ENCODE measurements at regions not wholly inside any gene's neighbourhood (a gene's known extent, or its start where the extent isn't known, plus 50 kb on each side); places are given as distances from the start of the nearest gene placed in this dataset.
"Not testable (repeated sequence)": the region's sequence is repeated elsewhere in the genome, so short reads cannot be mapped to it uniquely, and the experiment has no call there.

- DNase-seq: no peak
Measured at GRCh38 chr1:65581119-65581518, 160.7 kb downstream of the LEPR start.

- no peak for DNase-seq
Measured at GRCh38 chr1:65584399-65584798, 163.9 kb downstream of the LEPR start.

GRCh38 chr1:65590279-65590678, 169.8 kb downstream of the LEPR start:
- no peak for DNase-seq

GRCh38 chr1:65593516-65593915, 173.0 kb downstream of the LEPR start:
- DNase-seq: no peak

- DNase-seq: no peak
Measured at GRCh38 chr1:65595724-65596123, 175.3 kb downstream of the LEPR start.

GRCh38 chr1:65596768-65597167, 176.3 kb downstream of the LEPR start:
- no peak for DNase-seq

GRCh38 chr1:65605621-65606020, 185.2 kb downstream of the LEPR start:
- no peak for DNase-seq

GRCh38 chr1:65606426-65606825, 186.0 kb downstream of the LEPR start:
- no peak for DNase-seq

- no peak for DNase-seq
Measured at GRCh38 chr1:65613884-65614283, 178.8 kb upstream of the PDE4B start.

GRCh38 chr1:65615859-65616258, 176.8 kb upstream of the PDE4B start:
- DNase-seq: no peak

GRCh38 chr1:65621721-65622120, 171.0 kb upstream of the PDE4B start:
- not testable (repeated sequence) for DNase-seq

- no peak for DNase-seq
Measured at GRCh38 chr1:65623895-65624294, 168.8 kb upstream of the PDE4B start.

- DNase-seq: no peak
Measured at GRCh38 chr1:65625528-65625927, 167.2 kb upstream of the PDE4B start.

GRCh38 chr1:65626003-65626402, 166.7 kb upstream of the PDE4B start:
- no peak for DNase-seq

GRCh38 chr1:65629788-65630187, 162.9 kb upstream of the PDE4B start:
- no peak for DNase-seq

GRCh38 chr1:65630855-65631254, 161.8 kb upstream of the PDE4B start:
- DNase-seq: no peak

- no peak for DNase-seq
Measured at GRCh38 chr1:65632235-65632634, 160.5 kb upstream of the PDE4B start.

GRCh38 chr1:65640046-65640445, 152.6 kb upstream of the PDE4B start:
- DNase-seq: no peak

GRCh38 chr1:65649185-65649584, 143.5 kb upstream of the PDE4B start:
- not testable (repeated sequence) for DNase-seq

- DNase-seq: no peak
Measured at GRCh38 chr1:65650682-65651081, 142.0 kb upstream of the PDE4B start.

GRCh38 chr1:65654526-65654925, 138.2 kb upstream of the PDE4B start:
- DNase-seq: not testable (repeated sequence)

GRCh38 chr1:65657609-65658008, 135.1 kb upstream of the PDE4B start:
- not testable (repeated sequence) for DNase-seq

- DNase-seq: no peak
Measured at GRCh38 chr1:65658122-65658521, 134.6 kb upstream of the PDE4B start.

- DNase-seq: no peak
Measured at GRCh38 chr1:65668368-65668767, 124.3 kb upstream of the PDE4B start.

- no peak for DNase-seq
Measured at GRCh38 chr1:65670518-65670917, 122.2 kb upstream of the PDE4B start.

All from amygdala (tissue), 56 donors.